Bronchial epithelial cell (primary cell): ENCODE measurements at regions not wholly inside any gene's neighbourhood (a gene's known extent, or its start where the extent isn't known, plus 50 kb on each side); places are given as distances from the start of the nearest gene placed in this dataset.

Source experiments
- DNase-seq: peaks from one replicate; pipeline ENCODE4 v3.0.0-alpha.2; 2010; ENCODE audit warnings: low read depth
- FAIRE-seq: peaks from 2 replicates; lab custom pipeline; 2011; peaks lifted over from hg19 to GRCh38; lab: Jason Lieb, UNC
- H3K27me3 ChIP-seq: 2 replicates; pipeline ENCODE4 v1.5.1; 2011; ENCODE audit warnings: low read length; ENCODE audit not compliant: control insufficient read depth, insufficient read depth
- H3K36me3 ChIP-seq: 2 replicates; pipeline ENCODE4 v1.5.1; 2011; ENCODE audit warnings: low read length; ENCODE audit not compliant: control insufficient read depth, insufficient read depth
- H3K4me3 ChIP-seq: 2 replicates; pipeline ENCODE4 v1.5.1; 2011; ENCODE audit warnings: mild to moderate bottlenecking, low read depth, low read length, control low read depth
- CTCF ChIP-seq: IDR thresholded peaks from 2 replicates; pipeline ENCODE4 v1.5.1; 2011; ENCODE audit warnings: mild to moderate bottlenecking, moderate library complexity, low read length, control low read depth, inconsistent platforms; ENCODE audit not compliant: insufficient read depth, severe bottlenecking

GRCh38 chr22:44362249-44363012 lies 49.7 kb upstream of the SHISAL1 start:
- Histone ChIP-seq H3K4me3 (no peak overlapping the region), H3K36me3 (no peaks in the 10 kb centered on the region), H3K27me3 (peaks cover under 1% of the 10 kb centered on the region)
- no peak for TF ChIP-seq CTCF
- FAIRE-seq (no peak), DNase-seq (no peak)
